IMR-90 (cell line): ENCODE measurements at regions not wholly inside any gene's neighbourhood (a gene's known extent, or its start where the extent isn't known, plus 50 kb on each side); places are given as distances from the start of the nearest gene placed in this dataset.

Source experiments
- ATAC-seq: fragments of 200-7000 bp; cut with Tn5 transposase; 2 replicates; pipeline ENCODE4 v1.9.1; 2020; ENCODE audit warnings: low read depth, mild to moderate bottlenecking, moderate library complexity
- BruUV-seq: library from RNA; stranded (reverse); fragments of 400-500 nt; replicated peaks from 2 replicates; lab custom pipeline; 2021; lab: Mats Ljungman, UMichigan
- CTCF ChIA-PET: fragments of 300-600 bp; formaldehyde crosslinking; extraction: SDS; loops from one replicate; lab custom pipeline; 2021; ENCODE audit warnings: antibody characterized with exemption; lab: Yijun Ruan, JAX
- POLR2A ChIA-PET: fragments of 300-600 bp; sonication (Branson Sonifier 250); formaldehyde crosslinking; loops from one replicate; lab custom pipeline; 2022; ENCODE audit warnings: antibody characterized with exemption; ENCODE audit not compliant: unreplicated experiment; lab: Charles Lee
- DNase-seq: peaks from one replicate; pipeline ENCODE4 v3.0.0; 2013
- H2AFZ ChIP-seq: replicated peaks from 2 replicates; pipeline ENCODE3; 2013; ENCODE audit warnings: low read length, mild to moderate bottlenecking; ENCODE audit not compliant: poor library complexity
- H2AK5ac ChIP-seq: 2 replicates; pipeline ENCODE4 v1.6.1; 2013; ENCODE audit warnings: low read depth, low read length, inconsistent platforms
- H2AK9ac ChIP-seq: replicated peaks from 2 replicates; pipeline ENCODE3; 2013; ENCODE audit warnings: mild to moderate bottlenecking, low read depth, low read length, moderate library complexity; ENCODE audit not compliant: poor library complexity
- H2BK120ac ChIP-seq: 2 replicates; pipeline ENCODE4 v1.6.1; 2013; ENCODE audit warnings: low read depth, low read length, inconsistent platforms
- H2BK15ac ChIP-seq: 3 replicates; pipeline ENCODE4 v1.6.1; 2013; ENCODE audit warnings: low read depth, low read length, inconsistent platforms
- H2BK20ac ChIP-seq: 2 replicates; pipeline ENCODE4 v1.6.1; 2013; ENCODE audit warnings: low read depth, mild to moderate bottlenecking, inconsistent platforms, low read length, moderate library complexity
- H2BK5ac ChIP-seq: 2 replicates; pipeline ENCODE4 v1.6.1; 2013; ENCODE audit warnings: mild to moderate bottlenecking, low read depth, low read length, inconsistent platforms; ENCODE audit not compliant: poor library complexity, severe bottlenecking
- H3K14ac ChIP-seq: replicated peaks from 2 replicates; pipeline ENCODE4 v1.6.1; 2013; ENCODE audit warnings: low read depth, low read length, inconsistent platforms
- H3K18ac ChIP-seq: 2 replicates; pipeline ENCODE4 v1.6.1; 2013; ENCODE audit warnings: low read depth, low read length, control low read depth
- H3K23ac ChIP-seq: 2 replicates; pipeline ENCODE4 v1.6.1; 2013; ENCODE audit warnings: low read depth, low read length, inconsistent platforms
- H3K27ac ChIP-seq: 2 replicates; pipeline ENCODE4 v1.5.1; 2013; ENCODE audit warnings: mild to moderate bottlenecking, control low read depth, low read length; ENCODE audit not compliant: insufficient read depth
- H3K27me3 ChIP-seq: 2 replicates; pipeline ENCODE4 v1.6.1; 2013; ENCODE audit warnings: low read length; ENCODE audit not compliant: control insufficient read depth, insufficient read depth
- H3K36me3 ChIP-seq: 2 replicates; pipeline ENCODE4 v1.6.1; 2013; ENCODE audit warnings: low read length, mixed read lengths; ENCODE audit not compliant: control insufficient read depth, insufficient read depth
- H3K4ac ChIP-seq: 2 replicates; pipeline ENCODE4 v1.6.1; 2013; ENCODE audit warnings: low read depth, low read length, inconsistent platforms
- H3K4me1 ChIP-seq: 2 replicates; pipeline ENCODE4 v1.6.1; 2013; ENCODE audit warnings: low read length, mixed read lengths; ENCODE audit not compliant: control insufficient read depth, insufficient read depth
- H3K4me2 ChIP-seq: 2 replicates; pipeline ENCODE4 v1.6.1; 2013; ENCODE audit warnings: low read depth, mild to moderate bottlenecking, control low read depth, low read length, moderate library complexity
- H3K4me3 ChIP-seq: 2 replicates; pipeline ENCODE4 v1.5.1; 2013; ENCODE audit warnings: low read depth, mild to moderate bottlenecking, control low read depth, low read length, moderate library complexity; ENCODE audit not compliant: insufficient read depth
- H3K56ac ChIP-seq: 2 replicates; pipeline ENCODE4 v1.6.1; 2013; ENCODE audit warnings: low read length, inconsistent platforms; ENCODE audit not compliant: insufficient read depth; ENCODE audit errors: extremely low read depth
- H3K79me1 ChIP-seq, 2 experiments: 2 replicates each; pipeline ENCODE4 v1.6.1; 2013; ENCODE audit warnings: low read length in 2 of 2, inconsistent platforms in 1 of 2, low read depth in 1 of 2
- H3K9ac ChIP-seq: 2 replicates; pipeline ENCODE4 v1.6.1; 2013; ENCODE audit warnings: low read depth, low read length, control low read depth
- H3K9me1 ChIP-seq: 2 replicates; pipeline ENCODE4 v1.6.1; 2013; ENCODE audit warnings: low read length, inconsistent platforms; ENCODE audit not compliant: insufficient read depth
- H3K9me3 ChIP-seq: 2 replicates; pipeline ENCODE4 v1.6.1; 2013; ENCODE audit warnings: low read length; ENCODE audit not compliant: control insufficient read depth, insufficient read depth
- H4K20me1 ChIP-seq: 2 replicates; pipeline ENCODE4 v1.6.1; 2013; ENCODE audit warnings: low read length, inconsistent platforms; ENCODE audit not compliant: insufficient read depth
- H4K5ac ChIP-seq: 2 replicates; pipeline ENCODE4 v1.6.1; 2013; ENCODE audit warnings: mild to moderate bottlenecking, low read depth, low read length, control low read depth
- H4K8ac ChIP-seq, 2 experiments: 2 replicates each; pipeline ENCODE4 v1.6.1; 2013; ENCODE audit warnings: low read depth in 2 of 2, low read length in 2 of 2, control low read depth in 1 of 2, inconsistent platforms in 1 of 2
- H4K91ac ChIP-seq: 2 replicates; pipeline ENCODE4 v1.6.1; 2013; ENCODE audit warnings: low read depth, low read length, inconsistent platforms; ENCODE audit not compliant: insufficient read depth
- MAFK ChIP-seq: IDR thresholded peaks from 2 replicates; pipeline ENCODE4 v1.6.1; 2012; ENCODE audit warnings: low read depth, low read length, improper control_type of control experiment
- RCOR1 ChIP-seq: IDR thresholded peaks from 2 replicates; pipeline ENCODE4 v1.6.1; 2012; ENCODE audit warnings: mild to moderate bottlenecking, low read length, improper control_type of control experiment; ENCODE audit not compliant: insufficient replicate concordance
- WGBS, 2 experiments: methylation state at CpG; one replicate each; pipeline versions ENCODE4 v1.1.5 to v1.1.7; 2013; ENCODE audit warnings: missing lambda C conversion rate in 2 of 2; ENCODE audit not compliant: insufficient read length in 1 of 2; ENCODE audit errors: extremely low coverage in 2 of 2; 5-methylcytosine and 5-hydroxymethylcytosine counted together
- dilution Hi-C: fragments of 300-500 bp; cut with HindIII; formaldehyde crosslinking; loops from one replicate; pipeline ENCODE4 v1.14.3; 2018; ENCODE audit warnings: low sequenced_read_pairs; ENCODE audit not compliant: unreplicated experiment
- in situ Hi-C: fragments of 300-500 bp; cut with MboI; formaldehyde crosslinking; loops from 3 replicates; pipeline ENCODE4 v1.14.3; 2019; ENCODE audit warnings: low sequenced_read_pairs, inconsistent platforms, mixed read lengths
- intact Hi-C: fragments of 100-400 bp; cut with micrococcal nuclease; formaldehyde crosslinking; loops from 2 replicates; pipeline ENCODE4 v1.10.0; 2022
- TF ChIP-seq, protein P1 (sequence below): conservative IDR thresholded peaks from 2 replicates; pipeline ENCODE4 v1.5.1; 2012; ENCODE audit warnings: mild to moderate bottlenecking, low read depth, low read length, improper control_type of control experiment

DNA sequence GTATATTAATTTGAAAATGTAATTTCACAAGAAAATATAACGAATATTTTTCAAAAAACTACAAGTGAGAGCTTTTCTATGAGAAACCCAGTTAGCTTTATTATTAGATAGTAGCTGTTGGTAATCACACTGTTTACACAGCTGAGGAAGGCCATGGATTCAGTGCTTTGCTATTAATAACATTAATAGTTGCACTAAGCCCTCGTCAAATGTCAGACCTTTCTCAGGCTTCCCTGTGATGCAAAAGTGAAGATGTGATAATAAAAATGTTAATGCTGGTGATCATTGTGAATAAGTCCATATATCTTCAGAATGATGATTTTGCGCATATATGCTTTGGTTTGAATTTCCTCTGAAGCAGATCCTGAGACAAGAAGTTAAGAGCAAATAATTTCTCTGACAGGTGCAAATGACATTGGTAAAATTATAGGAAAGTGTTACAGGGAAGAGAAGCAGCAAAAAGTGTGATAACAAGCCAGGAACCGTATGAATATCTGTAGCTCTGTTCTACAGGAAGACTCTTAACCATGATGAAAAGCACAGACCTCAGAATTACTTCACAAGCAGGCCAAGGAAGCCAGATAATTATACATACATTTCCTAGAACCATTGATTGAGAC is 56.5 kb upstream of the CNTN6 start:
- Histone ChIP-seq H4K5ac (no peak overlapping the region), H3K36me3 (no peaks in the 10 kb centered on the region), H3K14ac (no peak overlapping the region), H2BK5ac (no peak overlapping the region), H2AK5ac (no peak overlapping the region), H2BK120ac (no peak overlapping the region), H4K20me1 (no peaks in the 10 kb centered on the region), H3K4me2 (no peak overlapping the region), H3K4ac (no peak overlapping the region), H3K4me3 (no peak overlapping the region), H2AK9ac (no peak overlapping the region), H3K4me1 (no peaks in the 10 kb centered on the region), H3K9me1 (no peaks in the 10 kb centered on the region), H2AFZ (no peak overlapping the region), H2BK15ac (no peak overlapping the region), H3K27ac (no peak overlapping the region), H3K18ac (no peak overlapping the region), H3K9ac (no peak overlapping the region), H3K23ac (no peak overlapping the region), H3K79me1 (no peaks in the 10 kb centered on the region), H3K9me3 (peaks cover 7% of the 10 kb centered on the region; the same call in 1 of the 2 replicates), H3K56ac (no peak overlapping the region), H4K8ac (no peak overlapping the region), H2BK20ac (no peak overlapping the region), H3K27me3 (no peaks in the 10 kb centered on the region), H4K91ac (no peak overlapping the region)
- dilution Hi-C loops (no loop called here), intact Hi-C loops (no loop called here), in situ Hi-C loops (no loop called here)
- CTCF ChIA-PET: no interaction called here
- ATAC-seq: no peak
- no TSS peak for BruUV-seq
- TF ChIP-seq MAFK (no peak), RCOR1 (no peak)
- TF ChIP-seq, protein P1, sequence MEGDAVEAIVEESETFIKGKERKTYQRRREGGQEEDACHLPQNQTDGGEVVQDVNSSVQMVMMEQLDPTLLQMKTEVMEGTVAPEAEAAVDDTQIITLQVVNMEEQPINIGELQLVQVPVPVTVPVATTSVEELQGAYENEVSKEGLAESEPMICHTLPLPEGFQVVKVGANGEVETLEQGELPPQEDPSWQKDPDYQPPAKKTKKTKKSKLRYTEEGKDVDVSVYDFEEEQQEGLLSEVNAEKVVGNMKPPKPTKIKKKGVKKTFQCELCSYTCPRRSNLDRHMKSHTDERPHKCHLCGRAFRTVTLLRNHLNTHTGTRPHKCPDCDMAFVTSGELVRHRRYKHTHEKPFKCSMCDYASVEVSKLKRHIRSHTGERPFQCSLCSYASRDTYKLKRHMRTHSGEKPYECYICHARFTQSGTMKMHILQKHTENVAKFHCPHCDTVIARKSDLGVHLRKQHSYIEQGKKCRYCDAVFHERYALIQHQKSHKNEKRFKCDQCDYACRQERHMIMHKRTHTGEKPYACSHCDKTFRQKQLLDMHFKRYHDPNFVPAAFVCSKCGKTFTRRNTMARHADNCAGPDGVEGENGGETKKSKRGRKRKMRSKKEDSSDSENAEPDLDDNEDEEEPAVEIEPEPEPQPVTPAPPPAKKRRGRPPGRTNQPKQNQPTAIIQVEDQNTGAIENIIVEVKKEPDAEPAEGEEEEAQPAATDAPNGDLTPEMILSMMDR: no peak
- no CpG with 5 or more reads among the region's 4 CpGs for WGBS, 2 experiments
- DNase-seq: no peak
- POLR2A ChIA-PET: no interaction called here
